Renal cortex interstitium (tissue), 11 donors: ENCODE measurements at regions not wholly inside any gene's neighbourhood (a gene's known extent, or its start where the extent isn't known, plus 50 kb on each side); places are given as distances from the start of the nearest gene placed in this dataset.
"Not testable (repeated sequence)": the region's sequence is repeated elsewhere in the genome, so short reads cannot be mapped to it uniquely, and the experiment has no call there.

Experiments
- DNase-seq, 11 donors: peaks; one replicate each; pipeline ENCODE4 v3.0.0-alpha.2; 2013; ENCODE audit warnings: low read depth in 9 of 11, low spot score in 4 of 11; ENCODE audit errors: extremely low read depth in 1 of 11

DNA sequence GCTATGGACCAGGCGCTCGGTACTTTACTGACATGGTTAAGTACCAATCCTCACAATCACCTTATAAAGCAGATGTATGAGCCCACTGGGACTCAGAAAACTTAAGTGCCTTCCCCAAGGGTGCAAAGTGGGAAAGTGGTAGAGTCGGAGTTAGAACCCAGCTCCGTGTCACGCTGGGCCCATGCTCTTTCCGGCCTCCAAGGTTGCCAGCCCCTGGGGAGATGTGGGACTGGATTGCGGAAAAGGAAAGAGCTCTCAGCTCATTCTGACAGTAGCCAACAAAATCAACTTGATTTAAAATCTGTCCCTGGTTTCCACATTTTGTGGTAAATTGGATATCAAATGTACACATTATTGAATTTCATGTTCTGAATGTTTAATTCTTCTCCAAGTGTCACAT is 403.8 kb downstream of the DCDC2C start:
- DNase-seq = no peak

DNA sequence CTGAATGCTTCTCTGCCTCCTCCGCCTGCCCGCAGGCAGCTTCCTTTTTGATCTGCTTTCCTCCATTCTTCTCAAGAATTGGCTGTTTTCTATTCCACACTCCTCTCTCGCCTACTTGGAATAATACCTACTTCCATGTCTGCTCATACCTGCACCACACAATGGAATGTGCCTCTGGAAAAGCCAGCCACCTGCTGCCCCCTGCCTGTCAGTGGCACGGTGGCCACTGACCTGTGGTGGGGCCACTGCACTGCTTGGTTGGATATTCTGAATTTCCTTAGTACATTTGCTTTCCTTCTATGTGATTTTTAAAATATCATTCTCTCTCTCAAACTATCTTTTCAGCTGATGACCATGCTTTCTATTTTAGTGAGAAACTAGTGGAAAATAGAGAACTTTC is 406.9 kb downstream of the DCDC2C start:
- DNase-seq = no peak

DNA sequence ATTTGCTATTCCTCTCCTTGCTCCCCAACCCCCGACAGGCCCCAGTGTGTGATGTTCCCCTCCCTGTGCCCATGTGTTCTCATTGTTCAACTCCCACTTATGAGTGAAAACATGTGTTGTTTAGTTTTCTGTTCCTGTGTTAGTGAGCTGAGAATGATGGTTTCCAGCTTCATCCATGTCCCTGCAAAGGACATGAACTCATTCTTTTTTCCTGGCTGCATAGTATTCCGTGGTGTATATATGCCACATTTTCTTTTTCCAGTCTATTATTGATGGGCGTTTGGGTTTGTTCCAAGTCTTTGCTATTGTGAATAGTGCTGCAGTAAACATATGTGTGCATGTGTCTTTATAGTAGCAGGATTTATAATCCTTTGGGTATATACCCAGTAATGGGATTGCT is 412.1 kb downstream of the DCDC2C start:
- not testable (repeated sequence) for DNase-seq

DNA sequence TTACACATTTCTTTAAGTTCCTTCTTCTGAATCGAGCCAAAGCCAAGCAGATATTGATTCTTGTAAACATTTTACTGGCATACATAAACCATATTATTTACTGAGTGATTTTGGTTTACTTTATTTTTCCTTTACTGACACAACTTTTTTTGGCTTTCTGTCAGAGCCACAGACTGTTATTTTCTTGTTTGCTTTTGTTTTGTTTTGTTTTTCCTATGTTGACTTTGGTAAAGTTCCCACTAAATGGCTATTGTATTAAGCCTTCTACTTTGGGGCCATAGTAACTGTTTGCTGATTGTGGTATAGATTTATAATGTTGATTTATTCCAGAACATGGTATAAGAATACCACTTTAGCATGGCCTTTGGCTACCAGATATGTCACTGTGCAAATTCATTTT is 419.4 kb downstream of the DCDC2C start:
- no peak for DNase-seq

DNA sequence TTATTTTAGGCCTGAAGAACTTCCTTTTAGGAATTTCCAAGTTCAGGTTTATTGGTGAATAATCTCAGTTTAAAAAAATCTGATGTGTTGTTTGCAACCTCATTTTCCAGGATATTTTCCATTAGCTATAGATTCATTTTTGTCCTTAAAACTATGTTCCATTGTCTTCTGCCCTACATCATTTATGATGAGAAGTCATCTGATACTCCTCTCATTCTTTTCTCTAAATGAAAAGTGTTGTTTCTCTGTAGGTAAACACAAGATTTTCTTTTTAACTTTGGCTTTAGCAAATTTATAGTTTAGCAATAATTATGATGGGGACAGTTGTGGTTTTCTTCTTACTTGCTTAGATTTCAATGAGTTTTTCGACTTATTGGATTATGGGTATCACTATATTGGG is 427.3 kb downstream of the DCDC2C start:
- no peak for DNase-seq

DNA sequence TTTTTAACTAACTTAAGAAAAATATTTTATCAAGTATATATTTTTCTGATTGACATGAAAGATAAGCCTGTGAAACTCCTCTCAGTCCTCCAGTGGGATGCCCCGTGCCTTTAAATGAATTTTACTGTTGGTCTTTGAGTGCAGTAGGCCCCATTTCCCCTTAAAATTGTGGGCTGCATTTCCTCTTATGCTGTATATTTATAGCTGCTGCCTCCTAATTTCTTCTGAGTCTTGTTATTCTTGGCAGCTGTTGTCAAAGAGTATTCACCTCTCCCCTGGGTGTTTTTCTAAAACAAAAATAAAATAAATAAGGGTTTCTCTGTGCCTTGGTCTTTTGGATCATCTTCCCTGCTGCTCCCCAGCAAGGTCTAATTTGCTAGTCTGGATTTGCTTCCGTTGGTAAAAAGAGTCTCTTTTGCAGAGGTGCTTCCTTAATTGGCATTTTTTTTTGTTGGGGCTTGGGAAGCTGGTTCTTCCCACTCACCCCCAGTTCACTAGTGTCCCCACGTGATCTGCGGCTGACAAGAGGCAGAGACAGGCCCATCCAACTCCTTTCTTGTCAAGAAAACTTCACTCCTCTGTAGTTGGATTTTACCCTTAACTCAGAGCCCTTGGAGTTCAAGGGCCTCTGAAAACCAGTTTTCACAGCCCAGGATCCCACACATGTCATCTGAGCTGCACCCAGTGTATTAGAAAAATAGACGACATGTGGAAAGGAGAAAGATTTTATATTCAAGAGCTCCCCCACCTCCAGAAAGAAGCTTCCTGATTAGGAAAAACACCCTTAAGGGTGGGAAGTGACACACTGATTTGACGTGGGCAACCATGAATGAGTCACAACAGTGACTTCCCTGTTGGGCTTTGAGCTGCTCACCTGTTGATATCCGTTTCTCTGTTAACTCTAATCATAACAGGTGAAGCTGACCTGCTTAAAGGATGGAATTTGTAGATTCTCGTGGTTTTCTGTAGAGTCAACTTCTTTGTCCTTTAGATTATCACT is 431.5 kb downstream of the DCDC2C start:
- DNase-seq = no peak

DNA sequence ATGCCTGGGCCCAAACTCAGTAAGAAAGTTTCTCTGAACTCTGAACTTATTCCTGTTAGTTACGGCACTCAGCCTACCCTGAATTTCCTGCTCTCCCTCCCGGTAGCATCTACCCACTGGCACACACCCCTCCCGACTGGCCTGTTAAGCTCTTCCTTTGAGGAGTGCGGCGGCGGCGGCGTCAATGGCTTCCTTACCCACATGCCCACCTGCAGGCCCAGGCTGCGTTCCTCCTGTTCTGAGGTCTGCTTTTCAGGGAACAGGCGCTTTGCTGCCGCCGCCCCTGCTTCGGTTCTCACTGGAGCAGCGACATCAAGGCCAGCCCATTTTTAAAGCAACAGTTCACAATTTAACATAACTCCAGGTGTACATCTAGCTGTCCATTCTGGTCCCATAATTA is 432.4 kb downstream of the DCDC2C start:
- no peak for DNase-seq

DNA sequence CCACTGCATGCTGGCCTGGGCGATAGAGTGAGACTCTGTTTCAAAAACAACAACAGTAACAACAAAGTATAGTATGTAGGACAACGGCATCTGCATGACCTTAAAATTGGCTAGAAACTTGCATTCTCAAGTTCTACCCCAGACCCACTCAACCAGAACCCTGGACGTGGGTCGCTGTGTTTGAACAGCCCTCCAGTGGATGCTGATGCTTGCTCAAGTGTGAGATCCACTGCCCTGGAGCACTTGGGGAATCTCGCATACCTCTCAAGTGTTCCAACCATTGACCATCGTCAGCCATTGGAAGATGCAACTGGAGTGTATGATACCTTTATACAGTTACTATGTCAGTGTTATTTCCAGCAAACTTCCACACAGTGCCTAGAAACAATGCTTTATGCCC is 435.9 kb downstream of the DCDC2C start:
- no peak for DNase-seq

DNA sequence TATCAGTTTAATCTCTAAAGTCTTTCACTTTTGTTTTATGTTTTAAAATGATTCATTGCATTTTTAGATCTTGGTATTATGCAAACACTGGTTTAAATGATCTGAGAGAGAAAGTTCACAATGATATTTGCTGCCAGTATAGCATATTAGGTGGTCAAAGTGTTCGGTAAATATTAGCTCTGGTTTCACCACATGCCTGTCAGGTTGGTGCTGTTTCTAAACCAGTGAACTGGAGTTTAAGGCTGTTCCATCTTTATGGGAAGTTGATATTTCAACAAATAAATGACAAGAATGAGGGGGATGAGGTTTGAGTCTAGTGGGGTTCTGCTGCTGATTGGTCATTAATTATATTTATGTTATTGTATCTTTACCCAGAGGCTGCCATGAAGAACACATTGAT is 436.4 kb downstream of the DCDC2C start:
- no peak for DNase-seq

DNA sequence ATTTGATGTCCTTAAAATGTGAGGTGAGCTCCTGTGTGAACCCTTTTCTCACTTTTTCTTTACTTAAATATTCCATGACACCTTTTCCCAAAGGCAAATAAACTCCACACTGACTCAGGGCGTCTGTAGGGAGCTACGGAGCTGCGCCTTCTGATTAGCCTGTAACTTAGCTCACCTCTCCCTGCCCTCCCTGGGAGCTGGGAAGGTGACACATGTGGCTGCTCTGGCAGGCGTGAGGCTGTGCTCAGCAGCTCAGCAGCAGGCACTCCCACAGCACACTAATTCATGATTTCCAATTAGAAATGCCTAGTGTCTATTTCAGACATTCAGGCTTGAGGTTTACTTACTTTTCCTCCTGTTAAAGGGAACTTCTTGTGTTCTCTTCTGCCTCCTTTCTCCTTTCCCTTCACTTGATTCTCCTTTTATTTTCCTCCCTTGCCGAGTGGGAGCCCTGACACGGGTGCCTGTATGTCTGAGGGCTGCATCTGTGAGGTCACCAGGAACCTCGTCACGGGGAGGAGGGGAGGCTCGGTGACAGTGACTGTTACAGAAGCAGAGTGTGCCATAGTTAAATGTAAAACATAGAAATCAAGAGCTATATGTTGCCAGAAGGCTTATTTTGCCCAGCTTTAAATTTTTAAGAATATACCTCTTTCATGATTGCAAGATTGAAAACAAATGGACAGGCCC is 437.1 kb downstream of the DCDC2C start:
- peak in 1 of 11 donors; percentile 50 for DNase-seq

DNA sequence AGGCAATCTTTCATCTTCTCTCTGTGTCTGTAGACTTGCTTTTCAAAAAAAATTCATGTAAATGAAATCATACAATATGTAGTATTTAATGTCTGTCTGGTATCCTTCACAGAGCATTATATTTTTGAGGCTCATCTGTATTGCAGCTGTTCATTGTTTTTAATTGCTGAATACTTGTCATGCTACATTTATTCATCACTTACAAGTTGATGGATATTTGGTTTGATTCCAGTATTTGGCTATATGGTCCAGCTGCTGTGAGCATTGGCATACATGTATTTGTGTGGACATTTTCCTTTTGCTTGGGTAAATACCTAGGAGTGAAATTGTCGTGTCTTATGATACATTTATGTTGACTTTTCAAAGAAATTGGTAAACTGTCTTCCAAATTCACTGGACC is 441.4 kb downstream of the DCDC2C start:
- DNase-seq = no peak

DNA sequence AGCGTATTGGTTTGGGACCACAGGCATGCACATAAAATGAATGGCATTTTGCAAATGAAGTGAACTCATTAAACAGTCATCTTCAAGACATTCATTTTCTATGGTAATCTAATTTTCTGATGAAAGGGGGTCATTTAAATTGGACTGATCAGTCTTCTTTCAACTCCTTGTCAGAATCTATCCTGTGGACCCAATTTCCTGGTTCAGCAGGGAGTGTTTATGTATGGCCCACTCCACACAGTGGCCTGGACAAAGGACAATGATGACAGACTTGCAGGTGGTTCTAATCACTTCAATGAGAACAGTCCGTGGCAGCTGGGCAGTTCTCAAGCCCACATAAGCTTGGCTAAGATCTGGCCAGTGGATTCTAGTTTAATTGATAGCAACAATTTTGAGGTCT is 448.1 kb downstream of the DCDC2C start:
- DNase-seq = no peak

DNA sequence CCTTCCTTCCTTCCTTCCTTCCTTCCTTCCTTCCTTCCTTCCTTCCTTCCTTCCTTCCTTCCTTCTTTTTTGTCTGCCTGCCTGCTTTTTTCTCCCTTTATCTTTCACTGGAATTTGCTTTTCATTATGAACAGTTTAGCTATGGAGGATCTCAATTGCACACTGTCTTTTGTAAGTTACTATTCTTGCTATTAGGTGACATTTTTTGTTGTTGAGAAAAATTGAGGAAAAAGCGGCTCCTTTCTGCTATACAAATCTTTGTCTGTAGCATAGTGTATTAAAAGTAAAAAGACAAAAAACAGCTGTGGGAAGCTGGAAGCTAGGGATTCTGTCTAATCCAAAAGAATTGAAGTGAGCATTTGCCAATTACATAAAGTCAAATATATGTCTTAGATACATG is 448.7 kb downstream of the DCDC2C start:
- DNase-seq = no peak

DNA sequence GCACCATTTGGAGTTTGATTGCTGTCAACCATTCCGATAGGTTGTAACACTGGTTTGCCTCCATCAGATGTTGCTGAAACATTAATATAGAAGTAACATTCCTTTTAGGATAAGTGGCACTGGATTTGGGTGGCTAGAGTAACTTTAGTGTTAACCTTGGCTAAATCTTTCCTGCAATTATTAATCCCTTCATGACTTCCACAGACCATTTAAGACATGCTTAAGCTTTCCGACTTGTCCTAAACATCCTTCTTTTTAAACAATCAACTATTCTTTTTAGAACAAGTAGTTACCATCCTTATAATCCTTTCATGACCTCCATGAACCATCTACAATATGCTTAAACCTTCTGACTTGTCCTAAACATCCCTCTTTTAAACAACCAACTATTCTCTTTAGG is 465.5 kb downstream of the DCDC2C start:
- no peak for DNase-seq

DNA sequence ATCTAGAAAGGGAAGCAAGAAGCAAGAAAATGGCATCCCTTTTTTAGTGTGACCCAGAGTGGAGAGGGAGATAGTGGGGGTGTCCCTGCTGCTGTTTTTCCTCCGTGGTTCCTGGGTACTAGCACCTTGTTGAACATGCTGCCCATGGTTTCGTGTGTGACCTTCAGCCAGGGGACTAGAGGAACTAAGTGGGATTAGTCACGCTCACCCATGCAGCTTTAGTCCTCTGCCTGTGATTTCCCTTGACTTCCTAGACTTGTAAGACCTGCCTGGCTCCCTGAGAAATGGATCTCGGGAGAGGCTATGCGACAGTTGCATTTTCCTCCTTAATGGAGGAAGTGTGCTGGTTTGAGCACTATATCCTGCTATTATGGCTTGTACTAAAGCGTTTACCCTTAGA is 471.4 kb downstream of the DCDC2C start:
- DNase-seq = no peak

DNA sequence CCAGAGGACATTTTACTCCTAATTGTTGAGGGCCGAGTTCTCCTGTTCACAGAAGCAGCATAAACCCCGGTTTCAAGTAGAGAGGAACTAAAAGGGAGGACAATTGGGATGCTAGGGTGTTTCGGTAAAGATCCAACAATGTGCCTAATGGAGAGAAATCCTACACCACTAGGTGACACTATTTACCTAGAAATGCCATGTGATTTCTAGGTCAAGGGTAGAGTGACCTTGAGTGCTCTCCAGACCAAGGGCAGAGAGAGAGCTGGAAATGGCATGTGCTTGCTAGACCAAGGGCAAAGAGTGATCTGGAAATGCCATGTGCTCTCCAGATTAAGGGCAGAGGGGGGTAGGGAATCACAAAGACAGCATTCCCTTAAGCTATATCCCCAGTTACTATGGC is 472.0 kb downstream of the DCDC2C start:
- DNase-seq = no peak

DNA sequence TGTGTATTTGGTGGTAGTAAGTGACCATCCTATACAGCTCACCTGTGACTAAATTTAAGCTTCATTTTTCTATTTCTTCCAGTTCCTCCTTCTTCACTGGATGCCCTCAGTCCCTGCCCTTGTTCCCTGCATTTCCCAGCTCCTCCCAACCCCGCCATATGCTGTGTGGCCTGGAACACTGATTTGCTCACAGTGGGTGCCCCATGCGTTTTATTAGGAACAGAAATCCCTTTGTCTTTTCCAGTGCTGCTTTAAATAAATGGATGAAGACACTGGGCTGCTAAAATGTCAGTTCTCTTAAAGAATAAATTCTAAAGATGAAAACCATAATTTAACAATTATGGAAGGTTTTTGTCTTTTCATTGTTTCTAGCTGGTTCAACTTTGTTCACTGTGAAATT is 477.3 kb downstream of the DCDC2C start:
- no peak for DNase-seq

DNA sequence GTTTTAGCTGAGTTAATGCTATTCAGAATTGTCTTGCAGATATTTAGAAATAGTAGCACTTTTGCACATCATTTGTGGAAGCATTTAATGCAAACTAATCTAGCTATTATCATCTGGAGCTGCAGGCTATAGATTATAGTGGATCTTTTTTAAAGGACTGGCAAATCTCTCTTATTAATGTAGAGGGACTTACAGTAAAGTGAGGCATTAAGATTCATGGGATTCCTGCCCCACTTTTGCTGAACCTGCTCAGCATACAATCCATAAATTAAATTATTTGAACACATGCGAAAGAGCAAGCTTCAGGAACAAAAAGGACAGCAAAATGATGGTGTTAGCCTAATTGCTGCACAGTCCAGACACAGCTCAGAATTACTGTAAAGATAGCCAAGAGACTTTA is 477.7 kb downstream of the DCDC2C start:
- no peak for DNase-seq

DNA sequence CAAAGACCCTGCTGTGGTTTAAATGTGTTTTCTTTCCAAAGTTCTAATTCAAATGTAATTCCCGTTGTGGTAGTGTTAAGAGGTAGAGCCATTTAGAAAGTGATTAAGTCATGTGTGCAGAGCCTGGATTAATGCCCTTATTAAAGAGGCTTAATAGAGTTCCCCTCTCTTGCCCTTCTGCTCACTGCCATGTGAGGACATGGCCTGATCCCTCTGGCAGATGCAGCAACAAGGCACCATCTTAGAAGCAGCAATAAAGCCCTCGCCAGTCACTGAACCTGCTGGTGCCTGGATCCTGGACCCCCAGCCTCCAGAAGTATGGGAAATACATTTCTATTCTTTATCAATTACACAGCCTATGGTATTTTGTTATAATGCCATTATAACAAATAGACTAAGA is 485.2 kb downstream of the DCDC2C start:
- DNase-seq = no peak

DNA sequence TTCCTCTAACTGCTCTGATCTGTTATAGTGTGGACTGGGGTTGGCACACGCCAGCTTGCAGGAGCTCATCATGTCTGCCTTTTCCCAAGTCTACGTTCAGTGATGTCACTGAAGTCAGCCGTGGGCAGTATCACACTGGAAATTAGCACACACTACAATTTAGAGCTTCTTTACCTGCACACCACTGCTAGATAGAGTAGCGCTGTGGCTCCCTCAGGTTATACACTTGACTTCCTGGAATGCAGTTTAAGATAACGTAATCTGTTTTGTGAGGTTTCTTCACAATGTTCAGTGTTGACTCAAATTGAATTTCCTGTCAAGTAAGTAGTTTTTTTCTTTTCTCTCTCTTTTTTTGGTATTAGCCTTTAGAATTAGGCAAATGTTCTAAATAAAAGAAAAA is 487.2 kb downstream of the DCDC2C start:
- DNase-seq = no peak

DNA sequence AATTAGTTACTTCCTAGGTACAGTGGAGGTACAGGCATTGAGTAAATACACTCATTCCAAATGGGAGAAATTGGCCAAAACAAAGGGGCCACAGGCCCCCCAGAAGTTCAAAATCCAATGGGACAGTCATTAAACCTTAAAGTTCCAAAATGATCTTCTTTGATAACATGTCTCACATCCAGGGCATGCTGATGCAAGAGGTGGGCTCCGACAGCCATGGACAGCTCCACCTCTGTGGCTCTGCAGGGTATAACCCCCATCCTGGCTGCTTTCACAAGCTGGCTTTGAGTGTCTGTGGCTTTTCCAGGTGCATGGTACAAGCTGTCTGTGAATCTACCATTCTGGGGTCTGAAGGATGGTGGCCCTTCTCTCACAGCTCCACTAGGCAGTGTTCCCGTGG is 488.7 kb downstream of the DCDC2C start:
- DNase-seq = no peak
